ENCODE measurements at regions not wholly inside any gene's neighbourhood (a gene's known extent, or its start where the extent isn't known, plus 50 kb on each side); places are given as distances from the start of the nearest gene placed in this dataset.

GRCh38 chr3:94285872-94286271 is 223.0 kb downstream of the NSUN3 start:
- no peak for TF ChIP-seq CTCF (IDR thresholded peaks at IDR 0.05; ENCODE audit: insufficient read depth, low read length, poor library complexity, severe bottlenecking)
- TF ChIP-seq EZH2phosphoT487 (conservative IDR thresholded peaks at IDR 0.05; ENCODE audit: low read length), result no peak
